Panc1 (cell line): ENCODE measurements at regions not wholly inside any gene's neighbourhood (a gene's known extent, or its start where the extent isn't known, plus 50 kb on each side); places are given as distances from the start of the nearest gene placed in this dataset.

Experiments used
- ATAC-seq: fragments of 200-7000 bp; cut with Tn5 transposase; 2 replicates; pipeline ENCODE4 v1.9.1; 2020; ENCODE audit warnings: mild to moderate bottlenecking, moderate library complexity
- BruUV-seq: library from RNA; stranded (reverse); fragments of 400-500 nt; replicated peaks from 2 replicates; lab custom pipeline; 2021; lab: Mats Ljungman, UMichigan
- CTCF ChIA-PET: fragments of 300-600 bp; sonication (Branson Sonifier 250); formaldehyde crosslinking; loops from one replicate; lab custom pipeline; 2022; ENCODE audit warnings: antibody characterized with exemption; lab: Charles Lee
- POLR2A ChIA-PET: fragments of 300-600 bp; sonication (Branson Sonifier 250); formaldehyde crosslinking; loops from one replicate; lab custom pipeline; 2022; ENCODE audit warnings: antibody characterized with exemption; lab: Charles Lee
- DNase-seq: peaks from one replicate; pipeline ENCODE4 v3.0.0-alpha.2; 2010; ENCODE audit warnings: low read depth, low spot score
- H3K27ac ChIP-seq: 2 replicates; pipeline ENCODE4 v1.5.1; 2011; ENCODE audit warnings: mild to moderate bottlenecking, low read length, inconsistent platforms
- H3K27me3 ChIP-seq: fragments of 200-500 bp; sonication (Bioruptor generic); 2 replicates; pipeline ENCODE4 v1.6.0; 2014; ENCODE audit warnings: low read length, inconsistent platforms; ENCODE audit not compliant: control insufficient read depth, insufficient read depth
- H3K36me3 ChIP-seq: fragments of 200-500 bp; sonication (Bioruptor generic); 2 replicates; pipeline ENCODE4 v1.5.1; 2014; ENCODE audit warnings: inconsistent platforms, mild to moderate bottlenecking, low read length, moderate library complexity; ENCODE audit not compliant: control insufficient read depth, insufficient read depth
- H3K4me1 ChIP-seq: 2 replicates; pipeline ENCODE4 v1.5.1; 2011; ENCODE audit warnings: inconsistent platforms, mild to moderate bottlenecking, low read length, moderate library complexity; ENCODE audit not compliant: control insufficient read depth, insufficient read depth
- H3K4me3 ChIP-seq, 2 experiments: 2 replicates each; pipeline ENCODE4 v1.5.1; 2011 to 2012; ENCODE audit warnings: low read depth in 2 of 2, low read length in 2 of 2, mild to moderate bottlenecking in 2 of 2, inconsistent platforms in 1 of 2, moderate library complexity in 1 of 2
- H3K9me3 ChIP-seq: fragments of 200-500 bp; sonication (Bioruptor generic); 2 replicates; pipeline ENCODE4 v1.5.1; 2014; ENCODE audit warnings: low read depth, mild to moderate bottlenecking, inconsistent platforms, low read length, moderate library complexity; ENCODE audit not compliant: control insufficient read depth, insufficient read depth
- POLR2AphosphoS5 ChIP-seq: IDR thresholded peaks from 2 replicates; pipeline ENCODE4 v1.6.1; 2012; ENCODE audit warnings: mild to moderate bottlenecking, low read depth, low read length, moderate library complexity
- SIN3A ChIP-seq: IDR thresholded peaks from 2 replicates; pipeline ENCODE4 v1.6.1; 2012; ENCODE audit warnings: low read depth, mild to moderate bottlenecking, low read length, moderate library complexity, borderline replicate concordance; ENCODE audit not compliant: insufficient read depth
- TCF7L2 ChIP-seq: IDR thresholded peaks from 2 replicates; pipeline ENCODE4 v1.6.1; 2011; ENCODE audit warnings: mild to moderate bottlenecking, low read depth, low read length, inconsistent platforms
- in situ Hi-C: cut with HindIII; loops from 2 replicates; pipeline ENCODE4 v1.10.0; 2016; ENCODE audit warnings: low sequenced_read_pairs, low pct_unique_long_range_greater_than_20kb
- intact Hi-C: fragments of 100-400 bp; cut with micrococcal nuclease; formaldehyde crosslinking; loops from one replicate; pipeline ENCODE4 v1.10.0; 2022; ENCODE audit not compliant: unreplicated experiment
- TF ChIP-seq, protein P1 (sequence below): fragments of 450-650 bp; IDR thresholded peaks from 2 replicates; pipeline ENCODE4 v1.5.1; 2017; ENCODE audit warnings: mild to moderate bottlenecking
- TF ChIP-seq, protein P2 (sequence below), 2 experiments: IDR thresholded peaks; 2 replicates each; pipeline ENCODE4 v1.6.1; 2011 to 2012; ENCODE audit warnings: low read depth in 2 of 2, control low read depth in 1 of 2, low read length in 1 of 2, mild to moderate bottlenecking in 1 of 2, moderate library complexity in 1 of 2; ENCODE audit not compliant: insufficient read depth in 1 of 2

GRCh38 chr4:186857793-186858192 lies 134.1 kb upstream of the FAT1 start:
- ATAC-seq (no peak), DNase-seq (no peak)
- intact Hi-C loops: no loop called here
- no peaks in the 10 kb centered on the region for H3K36me3 ChIP-seq
- TF ChIP-seq SIN3A: no peak
- TF ChIP-seq, protein P1, sequence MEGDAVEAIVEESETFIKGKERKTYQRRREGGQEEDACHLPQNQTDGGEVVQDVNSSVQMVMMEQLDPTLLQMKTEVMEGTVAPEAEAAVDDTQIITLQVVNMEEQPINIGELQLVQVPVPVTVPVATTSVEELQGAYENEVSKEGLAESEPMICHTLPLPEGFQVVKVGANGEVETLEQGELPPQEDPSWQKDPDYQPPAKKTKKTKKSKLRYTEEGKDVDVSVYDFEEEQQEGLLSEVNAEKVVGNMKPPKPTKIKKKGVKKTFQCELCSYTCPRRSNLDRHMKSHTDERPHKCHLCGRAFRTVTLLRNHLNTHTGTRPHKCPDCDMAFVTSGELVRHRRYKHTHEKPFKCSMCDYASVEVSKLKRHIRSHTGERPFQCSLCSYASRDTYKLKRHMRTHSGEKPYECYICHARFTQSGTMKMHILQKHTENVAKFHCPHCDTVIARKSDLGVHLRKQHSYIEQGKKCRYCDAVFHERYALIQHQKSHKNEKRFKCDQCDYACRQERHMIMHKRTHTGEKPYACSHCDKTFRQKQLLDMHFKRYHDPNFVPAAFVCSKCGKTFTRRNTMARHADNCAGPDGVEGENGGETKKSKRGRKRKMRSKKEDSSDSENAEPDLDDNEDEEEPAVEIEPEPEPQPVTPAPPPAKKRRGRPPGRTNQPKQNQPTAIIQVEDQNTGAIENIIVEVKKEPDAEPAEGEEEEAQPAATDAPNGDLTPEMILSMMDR: no peak
- TF ChIP-seq, protein P2, sequence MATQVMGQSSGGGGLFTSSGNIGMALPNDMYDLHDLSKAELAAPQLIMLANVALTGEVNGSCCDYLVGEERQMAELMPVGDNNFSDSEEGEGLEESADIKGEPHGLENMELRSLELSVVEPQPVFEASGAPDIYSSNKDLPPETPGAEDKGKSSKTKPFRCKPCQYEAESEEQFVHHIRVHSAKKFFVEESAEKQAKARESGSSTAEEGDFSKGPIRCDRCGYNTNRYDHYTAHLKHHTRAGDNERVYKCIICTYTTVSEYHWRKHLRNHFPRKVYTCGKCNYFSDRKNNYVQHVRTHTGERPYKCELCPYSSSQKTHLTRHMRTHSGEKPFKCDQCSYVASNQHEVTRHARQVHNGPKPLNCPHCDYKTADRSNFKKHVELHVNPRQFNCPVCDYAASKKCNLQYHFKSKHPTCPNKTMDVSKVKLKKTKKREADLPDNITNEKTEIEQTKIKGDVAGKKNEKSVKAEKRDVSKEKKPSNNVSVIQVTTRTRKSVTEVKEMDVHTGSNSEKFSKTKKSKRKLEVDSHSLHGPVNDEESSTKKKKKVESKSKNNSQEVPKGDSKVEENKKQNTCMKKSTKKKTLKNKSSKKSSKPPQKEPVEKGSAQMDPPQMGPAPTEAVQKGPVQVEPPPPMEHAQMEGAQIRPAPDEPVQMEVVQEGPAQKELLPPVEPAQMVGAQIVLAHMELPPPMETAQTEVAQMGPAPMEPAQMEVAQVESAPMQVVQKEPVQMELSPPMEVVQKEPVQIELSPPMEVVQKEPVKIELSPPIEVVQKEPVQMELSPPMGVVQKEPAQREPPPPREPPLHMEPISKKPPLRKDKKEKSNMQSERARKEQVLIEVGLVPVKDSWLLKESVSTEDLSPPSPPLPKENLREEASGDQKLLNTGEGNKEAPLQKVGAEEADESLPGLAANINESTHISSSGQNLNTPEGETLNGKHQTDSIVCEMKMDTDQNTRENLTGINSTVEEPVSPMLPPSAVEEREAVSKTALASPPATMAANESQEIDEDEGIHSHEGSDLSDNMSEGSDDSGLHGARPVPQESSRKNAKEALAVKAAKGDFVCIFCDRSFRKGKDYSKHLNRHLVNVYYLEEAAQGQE (IDR thresholded peaks at IDR 0.05; ENCODE audit: insufficient read depth in 1 of 2, low read depth in 2 of 2, low read length in 1 of 2): no peak
- no peak for TF ChIP-seq TCF7L2
- no peak for TF ChIP-seq POLR2AphosphoS5
- ChIA-PET POLR2A (interaction anchor here (0.5 kb wide), 1 partner anchor 148 kb away, joined by 6 read pairs; no protein-coding TSS in a partner anchor), CTCF (no interaction called here)
- H3K27me3 ChIP-seq: no peaks in the 10 kb centered on the region
- no TSS peak for BruUV-seq
- no peak overlapping the region for H3K4me3 ChIP-seq
- H3K9me3 ChIP-seq: no peaks in the 10 kb centered on the region
- in situ Hi-C loops: no loop called here
- peaks cover 10% of the 10 kb centered on the region for H3K4me1 ChIP-seq
- H3K27ac ChIP-seq: no peak overlapping the region

DNA sequence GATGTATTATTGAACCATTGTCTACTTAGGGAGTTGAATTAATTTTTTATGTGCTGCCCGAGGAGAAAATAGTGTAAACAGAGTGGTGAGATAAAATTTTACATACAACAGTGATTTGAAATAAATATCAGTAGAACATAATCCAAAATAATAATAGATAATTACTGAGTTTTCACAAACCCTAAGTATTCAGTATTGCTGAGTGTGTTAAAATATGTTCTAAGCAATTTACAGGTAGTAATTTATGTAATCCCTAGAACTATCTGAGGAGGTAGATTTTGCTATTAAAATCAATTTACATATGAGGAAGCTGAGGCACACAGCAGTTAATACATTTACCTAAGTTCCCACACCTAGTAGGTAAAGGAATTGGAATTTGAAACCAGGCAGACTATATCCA lies 134.7 kb upstream of the FAT1 start:
- intact Hi-C loops: no loop called here
- Histone ChIP-seq H3K36me3 (no peaks in the 10 kb centered on the region), H3K9me3 (no peaks in the 10 kb centered on the region), H3K4me1 (peaks cover 10% of the 10 kb centered on the region), H3K4me3 (no peak overlapping the region), H3K27ac (no peak overlapping the region), H3K27me3 (no peaks in the 10 kb centered on the region)
- no peak for TF ChIP-seq POLR2AphosphoS5
- no peak for TF ChIP-seq TCF7L2
- TF ChIP-seq SIN3A: no peak
- TF ChIP-seq, protein P1: no peak
- TF ChIP-seq, protein P2 (IDR thresholded peaks at IDR 0.05; ENCODE audit: insufficient read depth in 1 of 2, low read depth in 2 of 2, low read length in 1 of 2): no peak
- DNase-seq: no peak
- ATAC-seq: no peak
- in situ Hi-C loops: no loop called here
- ChIA-PET CTCF (no interaction called here), POLR2A (interaction anchor here (0.5 kb wide), 1 partner anchor 149 kb away, joined by 6 read pairs; no protein-coding TSS in a partner anchor)
- no TSS peak for BruUV-seq
